ENCODE measurements at regions not wholly inside any gene's neighbourhood (a gene's known extent, or its start where the extent isn't known, plus 50 kb on each side); places are given as distances from the start of the nearest gene placed in this dataset.

DNA sequence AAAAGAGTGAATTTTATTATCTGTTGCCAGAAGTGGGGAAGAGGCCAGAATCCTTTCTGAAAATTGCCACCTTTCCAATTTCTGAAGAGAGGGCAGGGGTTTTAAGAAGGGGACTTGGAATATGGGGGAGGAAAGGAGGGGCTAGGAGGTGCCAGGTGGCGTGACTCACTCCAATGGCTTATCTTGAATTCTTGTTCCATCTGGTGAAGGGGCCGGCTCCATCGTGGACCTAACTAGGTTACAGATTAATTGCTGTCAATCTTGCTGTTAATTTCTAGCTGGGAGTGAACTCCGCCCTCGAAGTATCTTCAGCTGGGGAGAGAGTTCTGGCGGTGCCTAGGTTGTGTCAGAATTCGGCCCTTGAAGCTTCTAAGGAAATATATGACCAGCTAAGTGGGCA is 138.7 kb downstream of the YTHDC2 start:
- Histone ChIP-seq H3K4me3 (no peak overlapping the region), H3K36me3 (no peaks in the 10 kb centered on the region), H3K9me3 (no peaks in the 10 kb centered on the region), H3K27me3 (no peaks in the 10 kb centered on the region), H3K4me1 (ENCODE audit: insufficient read depth) (no peaks in the 10 kb centered on the region), H3K27ac (no peak overlapping the region)
- TF ChIP-seq POLR2A (IDR thresholded peaks at IDR 0.05) (no peak), CTCF (IDR thresholded peaks at IDR 0.05) (no peak), EP300 (IDR thresholded peaks at IDR 0.05) (no peak)
- intact Hi-C loops (cut with DNase I) = no loop called here
- WGBS, 3 donors = 27 to 36% (median 29%) methylated on average over 7 of the region's 7 CpGs
- DNase-seq = no peak

DNA sequence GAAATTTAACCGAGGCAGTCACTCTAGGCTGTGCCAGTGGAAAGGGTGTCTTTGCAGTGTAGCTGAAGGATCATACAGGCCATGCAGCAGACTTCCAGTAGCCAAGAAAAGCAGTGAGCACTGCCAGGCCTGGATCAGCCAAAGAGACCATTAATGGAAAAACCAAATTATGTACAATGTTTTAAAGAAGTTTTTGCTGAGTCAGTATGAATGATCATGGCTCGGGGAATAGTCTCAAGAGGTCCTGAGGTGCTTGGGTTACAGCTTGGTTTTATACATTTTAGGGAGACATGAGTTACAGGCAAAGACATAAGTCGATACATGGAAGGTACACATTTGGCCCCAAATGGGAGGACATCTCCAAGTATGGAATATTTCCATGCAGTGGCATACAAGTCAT is 141.3 kb downstream of the YTHDC2 start:
- no peaks in the 10 kb centered on the region for H3K36me3 ChIP-seq

GRCh38 chr5:113660206-113660605 is 146.7 kb downstream of the YTHDC2 start:
- no peak for DNase-seq
- TF ChIP-seq POLR2A (IDR thresholded peaks at IDR 0.05) (no peak), EP300 (IDR thresholded peaks at IDR 0.05) (no peak), CTCF (IDR thresholded peaks at IDR 0.05) (no peak)
- Histone ChIP-seq H3K9me3 (no peaks in the 10 kb centered on the region), H3K27me3 (no peaks in the 10 kb centered on the region), H3K4me1 (ENCODE audit: insufficient read depth) (no peaks in the 10 kb centered on the region), H3K4me3 (no peak overlapping the region), H3K27ac (no peak overlapping the region), H3K36me3 (no peaks in the 10 kb centered on the region)
- WGBS, 3 donors = 40 to 54% (median 43%) methylated on average over 3 of the region's 3 CpGs
- intact Hi-C loops (cut with DNase I) = no loop called here

More for the DNA sequence above, 141.3 kb downstream of the YTHDC2 start:
- TF ChIP-seq EP300 (IDR thresholded peaks at IDR 0.05) (no peak), CTCF (IDR thresholded peaks at IDR 0.05) (no peak), POLR2A (IDR thresholded peaks at IDR 0.05) (no peak)
- DNase-seq = no peak
- H3K27ac ChIP-seq = no peak overlapping the region
- no peak overlapping the region for H3K4me3 ChIP-seq
- no peaks in the 10 kb centered on the region for H3K27me3 ChIP-seq
- WGBS, 3 donors = 71 to 90% (median 89%) methylated on average over 3 of the region's 3 CpGs
- intact Hi-C loops (cut with DNase I) = no loop called here
- H3K4me1 ChIP-seq (ENCODE audit: insufficient read depth) = no peaks in the 10 kb centered on the region
- H3K9me3 ChIP-seq = no peaks in the 10 kb centered on the region

- no peaks in the 10 kb centered on the region for H3K4me1 ChIP-seq (ENCODE audit: insufficient read depth)
- no peak overlapping the region for H3K4me3 ChIP-seq
- no peaks in the 10 kb centered on the region for H3K27me3 ChIP-seq
- intact Hi-C loops (cut with DNase I) = no loop called here
- no peaks in the 10 kb centered on the region for H3K9me3 ChIP-seq
- WGBS, 3 donors = 70 to 80% (median 70%) methylated on average over 1 of the region's 1 CpG
- no peak for TF ChIP-seq CTCF (IDR thresholded peaks at IDR 0.05)
- no peak for TF ChIP-seq POLR2A (IDR thresholded peaks at IDR 0.05)
- no peak for TF ChIP-seq EP300 (IDR thresholded peaks at IDR 0.05)
- no peak for DNase-seq
- no peaks in the 10 kb centered on the region for H3K36me3 ChIP-seq
- no peak overlapping the region for H3K27ac ChIP-seq
Measured at GRCh38 chr5:113660706-113661250, 147.3 kb downstream of the YTHDC2 start.

All from ovary (tissue), 7 donors.